HepG2 (cell line): ENCODE measurements at regions not wholly inside any gene's neighbourhood (a gene's known extent, or its start where the extent isn't known, plus 50 kb on each side); places are given as distances from the start of the nearest gene placed in this dataset.

ENCODE experiments used
- ATAC-seq: fragments of 200-7000 bp; cut with Tn5 transposase; 3 replicates; pipeline ENCODE4 v1.9.1; 2020; ENCODE audit warnings: mild to moderate bottlenecking, moderate library complexity
- BruUV-seq: library from RNA; stranded (reverse); fragments of 400-500 nt; replicated peaks from 2 replicates; lab custom pipeline; 2021; lab: Mats Ljungman, UMichigan
- CTCF ChIA-PET: fragments of 300-600 bp; formaldehyde crosslinking; extraction: SDS; loops from one replicate; lab custom pipeline; 2021; ENCODE audit warnings: low total read pairs, inconsistent platforms, low intra/inter-chr PET ratio; lab: Yijun Ruan, JAX
- POLR2A ChIA-PET: fragments of 350-600 bp; sonication (Branson Sonifier 250); formaldehyde crosslinking; loops from one replicate; lab custom pipeline; 2020; ENCODE audit warnings: antibody characterized with exemption, inconsistent platforms; lab: Yijun Ruan, JAX
- DNase-seq: peaks from one replicate; pipeline ENCODE4 v3.0.0-alpha.2; 2015; ENCODE audit warnings: low spot score
- FAIRE-seq: peaks from 3 replicates; lab custom pipeline; 2011; peaks lifted over from hg19 to GRCh38; lab: Jason Lieb, UNC
- H2AFZ ChIP-seq: one replicate; pipeline ENCODE4 v1.6.1; 2011; ENCODE audit warnings: low read length, inconsistent platforms
- H3K27ac ChIP-seq: fragments of 300-600 bp; 3 replicates; pipeline ENCODE4 v1.8.0; 2011; ENCODE audit warnings: mixed run types, mild to moderate bottlenecking, mixed read lengths, low read length, inconsistent platforms; ENCODE audit not compliant: insufficient read depth; ENCODE audit errors: extremely low read length
- H3K27me3 ChIP-seq, 2 experiments: fragments of 200-600 bp in 1 of 2; 2 replicates in 1 of 2; 3 replicates in 1 of 2; pipeline versions ENCODE4 v1.6.0 to v1.8.0; 2011; ENCODE audit warnings: low read length in 2 of 2, mild to moderate bottlenecking in 2 of 2, moderate library complexity in 2 of 2, inconsistent platforms in 1 of 2; ENCODE audit not compliant: insufficient read depth in 2 of 2, control insufficient read depth in 1 of 2
- H3K36me3 ChIP-seq, 2 experiments: fragments of 200-600 bp in 1 of 2; replicated peaks in 1 of 2; 2 replicates in 1 of 2; 3 replicates in 1 of 2; pipeline versions ENCODE4 v1.5.1 to v1.8.0; 2011; ENCODE audit warnings: low read length in 2 of 2, inconsistent platforms in 1 of 2; ENCODE audit not compliant: insufficient read depth in 2 of 2, control insufficient read depth in 1 of 2
- H3K4me1 ChIP-seq: 2 replicates; pipeline ENCODE4 v1.5.1; 2012; ENCODE audit warnings: low read length, inconsistent platforms; ENCODE audit not compliant: insufficient read depth
- H3K4me2 ChIP-seq: 2 replicates; pipeline ENCODE4 v1.6.0; 2011; ENCODE audit warnings: low read depth, low read length, inconsistent platforms
- H3K4me3 ChIP-seq, 3 experiments: fragments of 200-600 bp in 1 of 3; sonication (generic), shearing (Covaris generic) in 1 of 3; replicated peaks in 1 of 3; 2 replicates each; pipeline ENCODE4 v1.5.1; 2011 to 2016; ENCODE audit warnings: low read length in 3 of 3, inconsistent platforms in 2 of 3, low read depth in 2 of 3, mild to moderate bottlenecking in 2 of 3, control low read depth in 1 of 3, mixed read lengths in 1 of 3; ENCODE audit not compliant: insufficient read depth in 1 of 3
- H3K79me2 ChIP-seq: one replicate; pipeline ENCODE4 v1.6.1; 2011; ENCODE audit warnings: low read length, inconsistent platforms; ENCODE audit not compliant: insufficient read depth
- H3K9ac ChIP-seq: 2 replicates; pipeline ENCODE4 v1.6.0; 2011; ENCODE audit warnings: mild to moderate bottlenecking, low read depth, low read length, inconsistent platforms; ENCODE audit not compliant: insufficient read depth
- H3K9me3 ChIP-seq: 2 replicates; pipeline ENCODE4 v1.5.1; 2012; ENCODE audit warnings: mild to moderate bottlenecking, low read length
- H4K20me1 ChIP-seq: 2 replicates; pipeline ENCODE4 v1.6.0; 2011; ENCODE audit warnings: inconsistent platforms, mild to moderate bottlenecking, low read length, moderate library complexity; ENCODE audit not compliant: insufficient read depth
- FOXK1 ChIP-seq: sonication (generic); formaldehyde crosslinking; IDR thresholded peaks from 2 replicates; pipeline ENCODE4 v1.4.0; 2020; ENCODE audit warnings: low read depth, missing genetic modification reagents, borderline replicate concordance
- HCFC1 ChIP-seq: fragments of 150-350 bp; IDR thresholded peaks from 2 replicates; pipeline ENCODE4 v1.6.1; 2014; ENCODE audit warnings: low read depth, low read length
- REST ChIP-seq, 2 experiments: IDR thresholded peaks; 2 replicates each; pipeline ENCODE4 v1.6.1; 2011 to 2012; ENCODE audit warnings: low read length in 2 of 2, borderline replicate concordance in 1 of 2, low read depth in 1 of 2, mild to moderate bottlenecking in 1 of 2, moderate library complexity in 1 of 2
- SP1 ChIP-seq, 2 experiments: fragments of 450-650 bp in 1 of 2; sonication (generic) in 1 of 2; formaldehyde crosslinking in 1 of 2; IDR thresholded peaks; 2 replicates each; pipeline versions ENCODE4 v1.4.0 to v1.6.1; 2016 to 2020; ENCODE audit warnings: missing genetic modification reagents in 1 of 2
- ZBTB42 ChIP-seq: sonication (generic); formaldehyde crosslinking; IDR thresholded peaks from 2 replicates; pipeline ENCODE4 v1.5.0; 2020; ENCODE audit warnings: mild to moderate bottlenecking, missing genetic modification reagents
- ZNF562 ChIP-seq: sonication (generic); formaldehyde crosslinking; IDR thresholded peaks from 2 replicates; pipeline ENCODE4 v1.8.0; 2022; ENCODE audit warnings: missing genetic modification reagents, borderline replicate concordance
- WGBS: methylation state at CpG from one replicate; pipeline ENCODE4 v1.1.6; 2017; ENCODE audit warnings: low lambda C conversion rate; 5-methylcytosine and 5-hydroxymethylcytosine counted together
- in situ Hi-C: cut with HindIII; loops from 2 replicates; pipeline ENCODE4 v1.10.0; 2017; ENCODE audit warnings: low pct_unique_long_range_greater_than_20kb; ENCODE audit not compliant: extremely low pct_ligation_motif_present
- intact Hi-C: fragments of 100-400 bp; cut with micrococcal nuclease; formaldehyde crosslinking; loops from one replicate; pipeline ENCODE4 v1.10.0; 2022; ENCODE audit not compliant: unreplicated experiment

GRCh38 chr6:92684386-92684785 is 735.0 kb downstream of the EPHA7 start (continued):
- TF ChIP-seq REST (IDR thresholded peaks at IDR 0.05; ENCODE audit: borderline replicate concordance in 1 of 2, low read depth in 1 of 2, low read length in 2 of 2) = no peak
- no peak for TF ChIP-seq HCFC1
- no peak for TF ChIP-seq SP1 (IDR thresholded peaks at IDR 0.05)
- no peak for TF ChIP-seq SP1 (CRISPR knock-in tag; IDR thresholded peaks at IDR 0.05)
- no peak for TF ChIP-seq ZNF562
- TF ChIP-seq, all 625 proteins: peak for 0

GRCh38 chr6:92683748-92684147 is 735.6 kb downstream of the EPHA7 start:
- no peaks in the 10 kb centered on the region for H3K79me2 ChIP-seq
- intact Hi-C loops (no loop called here), in situ Hi-C loops (no loop called here)
- H3K4me3 ChIP-seq = no peak overlapping the region
- H2AFZ ChIP-seq = no peak overlapping the region
- ChIA-PET CTCF (no interaction called here), POLR2A (no interaction called here)
- FAIRE-seq = no peak
- no peak overlapping the region for H3K9ac ChIP-seq
- no TSS peak for BruUV-seq
- ATAC-seq = no peak
- no peaks in the 10 kb centered on the region for H3K9me3 ChIP-seq
- 0% methylated on average over 2 of the region's 2 CpGs for WGBS
- no peaks in the 10 kb centered on the region for H3K27me3 ChIP-seq
- TF ChIP-seq ZBTB42 = no peak
- no peak for TF ChIP-seq FOXK1 (CRISPR knock-in tag)
- H3K27ac ChIP-seq = no peak overlapping the region
- H3K4me2 ChIP-seq = no peak overlapping the region
- no peaks in the 10 kb centered on the region for H3K4me1 ChIP-seq
- no peaks in the 10 kb centered on the region for H4K20me1 ChIP-seq
- no peak for DNase-seq
- H3K36me3 ChIP-seq = no peaks in the 10 kb centered on the region
